Esophagus squamous epithelium (tissue), 4 donors: ENCODE measurements at regions not wholly inside any gene's neighbourhood (a gene's known extent, or its start where the extent isn't known, plus 50 kb on each side); places are given as distances from the start of the nearest gene placed in this dataset.

Source experiments
- POLR2A ChIP-seq, 4 donors: fragments of 450-650 bp; IDR thresholded peaks; one replicate each; pipeline ENCODE4 v1.6.1; 2017; ENCODE audit warnings: antibody characterized with exemption in 4 of 4, mild to moderate bottlenecking in 4 of 4, moderate library complexity in 3 of 4
- TF ChIP-seq, protein P1 (sequence below), 6 experiments: fragments of 450-650 bp in 4 of 6; fragments of 200-600 bp in 2 of 6; sonication (generic) in 2 of 6; IDR thresholded peaks; one replicate each; pipeline ENCODE4 v1.5.1; 2016 to 2019; ENCODE audit warnings: antibody characterized with exemption in 6 of 6, mild to moderate bottlenecking in 4 of 6, moderate library complexity in 4 of 6

DNA sequence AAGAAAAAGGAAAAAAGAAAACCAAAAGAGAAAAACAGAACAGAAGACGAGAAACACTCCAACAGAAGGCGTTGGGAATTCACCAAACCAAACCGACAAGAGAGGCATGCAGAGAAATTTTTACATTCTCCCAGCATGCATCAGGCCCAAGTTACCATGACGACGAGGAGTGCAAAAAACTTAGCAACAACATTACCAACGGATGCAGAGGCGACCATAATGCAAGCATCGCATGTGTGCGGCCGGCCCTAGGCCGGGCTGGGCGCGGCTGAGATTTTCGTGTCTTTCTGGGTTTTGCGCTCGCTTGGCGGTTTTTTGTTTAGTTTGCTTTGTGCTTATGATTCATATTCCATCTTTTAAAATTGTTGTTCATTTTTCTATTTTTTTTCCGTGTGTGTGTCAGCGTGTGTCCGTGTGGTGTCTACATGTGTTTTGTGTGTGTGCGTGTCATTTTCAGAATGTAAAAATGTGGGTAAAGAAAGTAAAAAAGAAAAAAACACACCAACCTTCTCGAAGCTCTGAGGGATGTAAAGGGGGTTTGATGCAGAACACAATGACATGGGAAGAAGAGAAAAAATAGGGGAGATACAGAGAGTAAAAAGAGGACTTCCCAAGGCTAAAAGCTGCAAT lies 84.9 kb downstream of the PTPRS start:
- TF ChIP-seq, protein P1, sequence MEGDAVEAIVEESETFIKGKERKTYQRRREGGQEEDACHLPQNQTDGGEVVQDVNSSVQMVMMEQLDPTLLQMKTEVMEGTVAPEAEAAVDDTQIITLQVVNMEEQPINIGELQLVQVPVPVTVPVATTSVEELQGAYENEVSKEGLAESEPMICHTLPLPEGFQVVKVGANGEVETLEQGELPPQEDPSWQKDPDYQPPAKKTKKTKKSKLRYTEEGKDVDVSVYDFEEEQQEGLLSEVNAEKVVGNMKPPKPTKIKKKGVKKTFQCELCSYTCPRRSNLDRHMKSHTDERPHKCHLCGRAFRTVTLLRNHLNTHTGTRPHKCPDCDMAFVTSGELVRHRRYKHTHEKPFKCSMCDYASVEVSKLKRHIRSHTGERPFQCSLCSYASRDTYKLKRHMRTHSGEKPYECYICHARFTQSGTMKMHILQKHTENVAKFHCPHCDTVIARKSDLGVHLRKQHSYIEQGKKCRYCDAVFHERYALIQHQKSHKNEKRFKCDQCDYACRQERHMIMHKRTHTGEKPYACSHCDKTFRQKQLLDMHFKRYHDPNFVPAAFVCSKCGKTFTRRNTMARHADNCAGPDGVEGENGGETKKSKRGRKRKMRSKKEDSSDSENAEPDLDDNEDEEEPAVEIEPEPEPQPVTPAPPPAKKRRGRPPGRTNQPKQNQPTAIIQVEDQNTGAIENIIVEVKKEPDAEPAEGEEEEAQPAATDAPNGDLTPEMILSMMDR (IDR thresholded peaks at IDR 0.05) = no peak
- no peak for TF ChIP-seq POLR2A (IDR thresholded peaks at IDR 0.05)
